HCT116 (cell line): ENCODE measurements at regions not wholly inside any gene's neighbourhood (a gene's known extent, or its start where the extent isn't known, plus 50 kb on each side); places are given as distances from the start of the nearest gene placed in this dataset.

ENCODE experiments used
- ATAC-seq: fragments of 200-7000 bp; cut with Tn5 transposase; 2 replicates; pipeline ENCODE4 v1.9.1; 2020; ENCODE audit warnings: mild to moderate bottlenecking, moderate library complexity
- BruUV-seq: library from RNA; stranded (reverse); fragments of 400-500 nt; replicated peaks from 2 replicates; lab custom pipeline; 2021; lab: Mats Ljungman, UMichigan
- CTCF ChIA-PET: fragments of 300-600 bp; sonication (Branson Sonifier 250); formaldehyde crosslinking; loops from one replicate; lab custom pipeline; 2021; ENCODE audit warnings: antibody characterized with exemption; lab: Charles Lee
- POLR2A ChIA-PET: fragments of 300-600, 350-600 bp; sonication (Branson Sonifier 250); formaldehyde crosslinking; loops from one replicate; lab custom pipeline; 2021; ENCODE audit warnings: antibody characterized with exemption; lab: Charles Lee
- RAD21 ChIA-PET, 2 experiments: fragments of 300-600 bp; sonication (Branson Sonifier 250); formaldehyde crosslinking; loops; one replicate each; lab custom pipeline; 2023; ENCODE audit warnings: low total read pairs in 2 of 2; ENCODE audit not compliant: uncharacterized antibody in 2 of 2, unreplicated experiment in 2 of 2, low non-redundant PET in 1 of 2; lab: Charles Lee
- DNase-seq: peaks from one replicate; pipeline ENCODE4 v3.0.0-alpha.2; 2010; ENCODE audit warnings: low read depth, low spot score
- H2AFZ ChIP-seq: fragments of 200-600 bp; shearing (Covaris generic), sonication (generic); 2 replicates; pipeline ENCODE4 v1.6.1; 2017; ENCODE audit warnings: low read depth, mixed run types, mixed read lengths, antibody characterized with exemption, low read length; ENCODE audit not compliant: poor library complexity, severe bottlenecking
- H3K27ac ChIP-seq: 2 replicates; pipeline ENCODE4 v1.5.1; 2012; ENCODE audit warnings: low read depth, low read length
- H3K27me3 ChIP-seq: fragments of 200-600 bp; sonication (generic); 2 replicates; pipeline ENCODE4 v1.6.1; 2016; ENCODE audit warnings: mixed run types, low read length, mixed read lengths; ENCODE audit not compliant: insufficient read depth
- H3K36me3 ChIP-seq, 2 experiments: fragments of 200-500 bp in 1 of 2; fragments of 200-600 bp in 1 of 2; sonication (Bioruptor generic) in 1 of 2; sonication (generic) in 1 of 2; 2 replicates each; pipeline versions ENCODE4 v1.5.1 to v1.6.1; 2014 to 2016; ENCODE audit warnings: low read length in 2 of 2, inconsistent platforms in 1 of 2, mixed read lengths in 1 of 2, mixed run types in 1 of 2; ENCODE audit not compliant: insufficient read depth in 2 of 2, control insufficient read depth in 1 of 2
- H3K4me1 ChIP-seq, 2 experiments: fragments of 200-600 bp in 1 of 2; sonication (generic) in 1 of 2; 2 replicates each; pipeline versions ENCODE4 v1.5.1 to v1.6.1; 2012 to 2017; ENCODE audit warnings: low read length in 2 of 2, inconsistent platforms in 1 of 2, mild to moderate bottlenecking in 1 of 2, mixed read lengths in 1 of 2, mixed run types in 1 of 2, moderate library complexity in 1 of 2; ENCODE audit not compliant: insufficient read depth in 2 of 2, control insufficient read depth in 1 of 2
- H3K4me2 ChIP-seq: fragments of 200-600 bp; sonication (generic); 2 replicates; pipeline ENCODE4 v1.6.1; 2017; ENCODE audit warnings: mixed run types, low read length, mixed read lengths
- H3K4me3 ChIP-seq, 2 experiments: fragments of 200-600 bp in 1 of 2; sonication (generic) in 1 of 2; replicated peaks in 1 of 2; 2 replicates each; pipeline ENCODE4 v1.5.1; 2011 to 2016; ENCODE audit warnings: low read length in 2 of 2, control low read depth in 1 of 2, low read depth in 1 of 2, mild to moderate bottlenecking in 1 of 2, mixed read lengths in 1 of 2, mixed run types in 1 of 2
- H3K79me2 ChIP-seq: fragments of 200-600 bp; sonication (generic); 2 replicates; pipeline ENCODE4 v1.6.1; 2017; ENCODE audit warnings: mild to moderate bottlenecking, mixed run types, low read length, moderate library complexity, mixed read lengths; ENCODE audit not compliant: insufficient read depth
- H3K9ac ChIP-seq: fragments of 200-600 bp; sonication (generic); 2 replicates; pipeline ENCODE4 v1.6.1; 2016; ENCODE audit warnings: low read length, mixed read lengths
- H3K9me2 ChIP-seq: fragments of 200-600 bp; sonication (generic), shearing (Covaris generic); 2 replicates; pipeline ENCODE4 v1.6.1; 2017; ENCODE audit warnings: mixed run types, mild to moderate bottlenecking, moderate library complexity; ENCODE audit not compliant: insufficient read depth
- H3K9me3 ChIP-seq, 2 experiments: fragments of 200-500 bp in 1 of 2; fragments of 200-600 bp in 1 of 2; sonication (Bioruptor generic) in 1 of 2; sonication (generic) in 1 of 2; 2 replicates each; pipeline ENCODE4 v1.6.1; 2014 to 2017; ENCODE audit warnings: low read length in 2 of 2, mixed read lengths in 2 of 2, inconsistent platforms in 1 of 2, low read depth in 1 of 2, mild to moderate bottlenecking in 1 of 2, mixed run types in 1 of 2, moderate library complexity in 1 of 2; ENCODE audit not compliant: control insufficient read depth in 1 of 2, insufficient read depth in 1 of 2
- H4K20me1 ChIP-seq: fragments of 200-600 bp; sonication (generic), shearing (Covaris generic); 2 replicates; pipeline ENCODE4 v1.6.1; 2017; ENCODE audit warnings: mixed run types, mild to moderate bottlenecking, moderate library complexity; ENCODE audit not compliant: insufficient read depth
- CBX3 ChIP-seq: IDR thresholded peaks from 2 replicates; pipeline ENCODE4 v1.6.1; 2012; ENCODE audit warnings: low read depth
- EZH2 ChIP-seq: fragments of 200-600 bp; sonication (generic); IDR thresholded peaks from 2 replicates; pipeline ENCODE4 v1.6.1; 2017; ENCODE audit warnings: antibody characterized with exemption, mixed run types
- FOSL1 ChIP-seq: IDR thresholded peaks from 2 replicates; pipeline ENCODE4 v1.6.1; 2012; ENCODE audit warnings: low read depth
- JUND ChIP-seq: IDR thresholded peaks from 2 replicates; pipeline ENCODE4 v1.6.1; 2012
- MAX ChIP-seq: IDR thresholded peaks from 2 replicates; pipeline ENCODE4 v1.6.1; 2012
- POLR2A ChIP-seq: IDR thresholded peaks from 2 replicates; pipeline ENCODE4 v1.7.0; 2011; ENCODE audit warnings: borderline replicate concordance; ENCODE audit not compliant: insufficient read depth, insufficient read length; ENCODE audit errors: extremely low read depth
- POLR2AphosphoS5 ChIP-seq: IDR thresholded peaks from 2 replicates; pipeline ENCODE4 v1.6.1; 2011; ENCODE audit warnings: mild to moderate bottlenecking, low read depth, low read length, moderate library complexity
- SIN3A ChIP-seq: IDR thresholded peaks from 2 replicates; pipeline ENCODE4 v1.6.1; 2012; ENCODE audit warnings: low read depth
- SRF ChIP-seq: IDR thresholded peaks from 2 replicates; pipeline ENCODE4 v1.6.1; 2012; ENCODE audit warnings: low read depth
- YY1 ChIP-seq: IDR thresholded peaks from 2 replicates; pipeline ENCODE4 v1.6.1; 2011; ENCODE audit warnings: low read length, low read depth, moderate library complexity, mild to moderate bottlenecking; ENCODE audit not compliant: insufficient replicate concordance; ENCODE audit errors: extremely low read depth
- ZNF274 ChIP-seq: fragments of 200-500 bp; sonication (Bioruptor generic); IDR thresholded peaks from 2 replicates; pipeline ENCODE4 v1.6.1; 2014; ENCODE audit warnings: mild to moderate bottlenecking, low read depth, low read length, inconsistent platforms
- intact Hi-C: fragments of 100-400 bp; cut with micrococcal nuclease; formaldehyde crosslinking; loops from 2 replicates; pipeline ENCODE4 v1.10.0; 2022
- TF ChIP-seq, protein P1 (sequence below): IDR thresholded peaks from 2 replicates; pipeline ENCODE4 v1.6.1; 2012; ENCODE audit warnings: low read depth

GRCh38 chr1:221279146-221279545 lies 399.9 kb downstream of the HLX start (continued):
- TF ChIP-seq ZNF274 (no peak), SIN3A (no peak), MAX (no peak), POLR2A (no peak), FOSL1 (no peak), JUND (no peak), CBX3 (no peak), YY1 (no peak), SRF (no peak), POLR2AphosphoS5 (no peak)

GRCh38 chr1:221283532-221283931 lies 404.3 kb downstream of the HLX start:
- Histone ChIP-seq H3K4me3 (no peak overlapping the region), H3K27ac (no peak overlapping the region)
- TF ChIP-seq EZH2: no peak
- TF ChIP-seq, protein P1, sequence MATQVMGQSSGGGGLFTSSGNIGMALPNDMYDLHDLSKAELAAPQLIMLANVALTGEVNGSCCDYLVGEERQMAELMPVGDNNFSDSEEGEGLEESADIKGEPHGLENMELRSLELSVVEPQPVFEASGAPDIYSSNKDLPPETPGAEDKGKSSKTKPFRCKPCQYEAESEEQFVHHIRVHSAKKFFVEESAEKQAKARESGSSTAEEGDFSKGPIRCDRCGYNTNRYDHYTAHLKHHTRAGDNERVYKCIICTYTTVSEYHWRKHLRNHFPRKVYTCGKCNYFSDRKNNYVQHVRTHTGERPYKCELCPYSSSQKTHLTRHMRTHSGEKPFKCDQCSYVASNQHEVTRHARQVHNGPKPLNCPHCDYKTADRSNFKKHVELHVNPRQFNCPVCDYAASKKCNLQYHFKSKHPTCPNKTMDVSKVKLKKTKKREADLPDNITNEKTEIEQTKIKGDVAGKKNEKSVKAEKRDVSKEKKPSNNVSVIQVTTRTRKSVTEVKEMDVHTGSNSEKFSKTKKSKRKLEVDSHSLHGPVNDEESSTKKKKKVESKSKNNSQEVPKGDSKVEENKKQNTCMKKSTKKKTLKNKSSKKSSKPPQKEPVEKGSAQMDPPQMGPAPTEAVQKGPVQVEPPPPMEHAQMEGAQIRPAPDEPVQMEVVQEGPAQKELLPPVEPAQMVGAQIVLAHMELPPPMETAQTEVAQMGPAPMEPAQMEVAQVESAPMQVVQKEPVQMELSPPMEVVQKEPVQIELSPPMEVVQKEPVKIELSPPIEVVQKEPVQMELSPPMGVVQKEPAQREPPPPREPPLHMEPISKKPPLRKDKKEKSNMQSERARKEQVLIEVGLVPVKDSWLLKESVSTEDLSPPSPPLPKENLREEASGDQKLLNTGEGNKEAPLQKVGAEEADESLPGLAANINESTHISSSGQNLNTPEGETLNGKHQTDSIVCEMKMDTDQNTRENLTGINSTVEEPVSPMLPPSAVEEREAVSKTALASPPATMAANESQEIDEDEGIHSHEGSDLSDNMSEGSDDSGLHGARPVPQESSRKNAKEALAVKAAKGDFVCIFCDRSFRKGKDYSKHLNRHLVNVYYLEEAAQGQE: no peak
- TF ChIP-seq, all 23 proteins: peak for 0
- DNase-seq: no peak
- intact Hi-C loops: no loop called here
- RAD21 ChIA-PET: no interaction called here
- Histone ChIP-seq H3K27me3 (no peaks in the 10 kb centered on the region), H3K4me2 (no peak overlapping the region), H4K20me1 (no peaks in the 10 kb centered on the region), H2AFZ (no peak overlapping the region), H3K9ac (no peak overlapping the region), H3K4me1 (peaks cover 0 to 2% of the 10 kb centered on the region in 2 experiments; a peak in 1 of 4 replicates), H3K9me3 (no peaks in the 10 kb centered on the region), H3K36me3 (no peaks in the 10 kb centered on the region), H3K79me2 (no peaks in the 10 kb centered on the region), H3K9me2 (no peaks in the 10 kb centered on the region)
- no peak for ATAC-seq
- POLR2A ChIA-PET: no interaction called here
- CTCF ChIA-PET: no interaction called here
- BruUV-seq: no TSS peak
